RWPE1 (cell line): ENCODE measurements at regions not wholly inside any gene's neighbourhood (a gene's known extent, or its start where the extent isn't known, plus 50 kb on each side); places are given as distances from the start of the nearest gene placed in this dataset.

Source experiments
- CTCF ChIA-PET: fragments of 350-600 bp; sonication (Branson Sonifier 250); formaldehyde crosslinking; extraction: SDS; loops from one replicate; lab custom pipeline; 2021; lab: Yijun Ruan, JAX
- POLR2A ChIA-PET: fragments of 400-600 bp; formaldehyde crosslinking; extraction: SDS; loops from one replicate; lab custom pipeline; 2020; ENCODE audit warnings: antibody characterized with exemption; ENCODE audit not compliant: low non-redundant PET; lab: Yijun Ruan, JAX
- DNase-seq: peaks from one replicate; pipeline ENCODE4 v3.0.0; 2012; ENCODE audit warnings: low spot score
- H3K27ac ChIP-seq: fragments of 450-650 bp; 2 replicates; pipeline ENCODE4 v1.5.1; 2017
- CTCF ChIP-seq: fragments of 450-650 bp; conservative IDR thresholded peaks from 2 replicates; pipeline ENCODE4 v1.5.1; 2017; ENCODE audit warnings: low read depth, mild to moderate bottlenecking

- CTCF ChIA-PET = no interaction called here
- DNase-seq = no peak
- H3K27ac ChIP-seq = no peak overlapping the region
- POLR2A ChIA-PET = no interaction called here
- TF ChIP-seq CTCF = no peak
These were observed 101.4 kb downstream of the TSEN15 start for GRCh38 chr1:184152974-184153373.

- TF ChIP-seq CTCF = no peak
- POLR2A ChIA-PET = no interaction called here
- H3K27ac ChIP-seq = no peak overlapping the region
- DNase-seq = no peak
- CTCF ChIA-PET = no interaction called here
These were observed 102.2 kb downstream of the TSEN15 start for GRCh38 chr1:184153731-184154130.

- ChIA-PET POLR2A (no interaction called here), CTCF (no interaction called here)
- no peak for TF ChIP-seq CTCF
- no peak overlapping the region for H3K27ac ChIP-seq
- DNase-seq = no peak
These were observed 105.2 kb downstream of the TSEN15 start for GRCh38 chr1:184156521-184157393.

GRCh38 chr1:184157394-184157742, 105.8 kb downstream of the TSEN15 start:
- H3K27ac ChIP-seq = no peak overlapping the region
- DNase-seq = no peak
- POLR2A ChIA-PET = no interaction called here
- TF ChIP-seq CTCF = no peak
- CTCF ChIA-PET = no interaction called here

- POLR2A ChIA-PET = no interaction called here
- TF ChIP-seq CTCF = no peak
- DNase-seq = no peak
- CTCF ChIA-PET = no interaction called here
- no peak overlapping the region for H3K27ac ChIP-seq
These were observed 107.6 kb downstream of the TSEN15 start for GRCh38 chr1:184158896-184159681.

- TF ChIP-seq CTCF = no peak
- ChIA-PET CTCF (interaction anchor here (0.6 kb wide), 1 partner anchor 28 kb away, joined by 3 read pairs; no protein-coding TSS in a partner anchor), POLR2A (no interaction called here)
- peak; percentile 2 for DNase-seq
- no peak overlapping the region for H3K27ac ChIP-seq
These were observed 108.7 kb downstream of the TSEN15 start for GRCh38 chr1:184160236-184160635.
